ENCODE measurements at regions not wholly inside any gene's neighbourhood (a gene's known extent, or its start where the extent isn't known, plus 50 kb on each side); places are given as distances from the start of the nearest gene placed in this dataset.
"Not testable (repeated sequence)": the region's sequence is repeated elsewhere in the genome, so short reads cannot be mapped to it uniquely, and the experiment has no call there.

DNA sequence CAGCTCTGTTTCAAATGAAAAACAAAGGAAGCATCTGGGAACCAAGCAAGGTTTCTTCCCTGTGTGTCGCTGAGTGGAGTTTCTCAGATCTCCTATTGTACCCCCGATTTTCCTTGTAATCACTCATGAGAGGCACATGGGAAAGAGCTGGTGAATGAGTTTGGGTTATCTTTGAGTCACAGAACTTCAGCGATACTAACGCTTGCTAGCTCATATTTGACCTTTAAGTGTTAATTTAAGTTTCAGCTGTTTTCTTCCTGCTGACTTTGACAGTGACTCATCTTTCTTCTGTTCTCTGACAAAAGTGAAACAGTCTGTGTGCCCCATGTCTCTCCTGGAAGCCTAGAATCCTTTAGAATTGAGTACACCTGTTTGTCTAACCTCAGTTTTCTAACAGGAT lies 261.1 kb upstream of the RGS17 start:
- TF ChIP-seq ZFX (IDR thresholded peaks at IDR 0.05) = no peak
- TF ChIP-seq CTCF (conservative IDR thresholded peaks at IDR 0.05) = no peak
- no peak overlapping the region for H3K27ac ChIP-seq

DNA sequence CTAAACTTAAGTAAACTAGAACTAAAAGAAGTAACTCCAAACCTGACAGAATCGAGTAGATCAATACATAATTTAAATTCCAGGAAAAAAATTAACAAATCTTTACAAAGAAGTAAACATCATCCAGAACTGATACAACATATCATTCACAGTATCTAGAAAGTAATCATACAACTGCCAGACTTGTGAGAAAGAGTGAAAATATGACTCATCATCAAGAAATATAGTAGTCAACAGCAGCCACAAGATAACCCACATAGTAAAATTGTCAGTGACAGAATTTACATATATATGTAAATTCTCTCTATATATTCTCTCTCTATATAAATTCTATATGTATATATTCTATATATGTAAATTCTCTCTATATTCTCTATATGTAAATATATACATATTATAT lies 242.8 kb upstream of the RGS17 start:
- TF ChIP-seq ZFX (IDR thresholded peaks at IDR 0.05) = no peak
- TF ChIP-seq CTCF (conservative IDR thresholded peaks at IDR 0.05) = no peak
- H3K27ac ChIP-seq = no peak overlapping the region

- TF ChIP-seq CTCF (conservative IDR thresholded peaks at IDR 0.05) = no peak
These were observed 237.0 kb upstream of the RGS17 start for GRCh38 chr6:153368131-153368530.

DNA sequence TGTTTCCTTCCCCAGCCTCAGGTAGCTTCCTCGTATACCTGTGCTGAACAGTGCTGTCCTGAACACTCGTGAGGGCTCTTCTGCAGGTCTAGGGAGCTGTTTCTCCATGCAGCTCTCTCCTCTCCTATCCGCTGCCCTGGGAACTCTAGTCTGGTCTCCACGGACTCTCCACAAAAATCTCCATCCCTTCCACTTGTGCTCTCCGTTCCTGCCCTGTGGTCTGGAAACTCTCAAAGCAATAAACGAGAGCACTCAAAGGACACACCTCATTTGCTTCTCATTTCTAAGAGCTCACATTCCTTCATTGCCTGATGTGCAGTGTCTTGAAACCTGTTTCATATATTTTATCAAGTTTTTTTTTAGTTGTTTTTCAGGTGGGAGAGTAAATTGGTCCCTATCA lies 235.9 kb upstream of the RGS17 start:
- no peak for TF ChIP-seq CTCF (conservative IDR thresholded peaks at IDR 0.05)
- no peak for TF ChIP-seq ZFX (IDR thresholded peaks at IDR 0.05)
- no peak overlapping the region for H3K27ac ChIP-seq

More at GRCh38 chr6:153368131-153368530, 237.0 kb upstream of the RGS17 start:
- no peak overlapping the region for H3K27ac ChIP-seq

GRCh38 chr6:153357391-153357790 lies 226.3 kb upstream of the RGS17 start:
- TF ChIP-seq ZFX (IDR thresholded peaks at IDR 0.05) (no peak), CTCF (conservative IDR thresholded peaks at IDR 0.05) (no peak)
- no peak overlapping the region for H3K27ac ChIP-seq

DNA sequence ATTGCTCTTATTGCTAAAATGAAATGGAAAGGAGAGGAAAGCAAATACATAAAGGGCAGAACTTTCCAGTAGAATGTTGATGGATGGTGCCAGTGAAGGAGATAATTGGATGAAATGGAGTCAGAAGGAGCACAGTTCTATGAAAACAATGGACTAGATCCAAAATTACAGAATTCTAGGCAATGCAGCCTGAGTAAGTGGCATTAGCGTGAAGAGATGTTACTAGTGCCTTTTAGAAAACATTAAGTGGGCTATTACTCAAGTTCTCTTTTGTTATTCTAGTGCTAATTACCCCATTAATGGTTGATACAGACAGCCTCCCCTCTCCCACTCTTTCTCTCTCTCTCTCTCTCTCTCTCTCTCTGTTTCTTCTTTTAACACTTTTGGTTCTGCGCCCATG lies 209.5 kb upstream of the RGS17 start:
- TF ChIP-seq CTCF (conservative IDR thresholded peaks at IDR 0.05) (no peak), ZFX (IDR thresholded peaks at IDR 0.05) (no peak)
- no peak overlapping the region for H3K27ac ChIP-seq

GRCh38 chr6:153334121-153334520 lies 203.0 kb upstream of the RGS17 start:
- H3K27ac ChIP-seq = no peak overlapping the region
- TF ChIP-seq CTCF (conservative IDR thresholded peaks at IDR 0.05) = no peak
- no peak for TF ChIP-seq ZFX (IDR thresholded peaks at IDR 0.05)

GRCh38 chr6:153331221-153331620 lies 200.1 kb upstream of the RGS17 start:
- H3K27ac ChIP-seq = not testable (repeated sequence)
